PFSK-1 (cell line): ENCODE measurements at regions not wholly inside any gene's neighbourhood (a gene's known extent, or its start where the extent isn't known, plus 50 kb on each side); places are given as distances from the start of the nearest gene placed in this dataset.

ENCODE experiments used
- FOXP2 ChIP-seq: optimal IDR thresholded peaks from 2 replicates; pipeline ENCODE3; 2011; ENCODE audit warnings: borderline replicate concordance, control low read depth, inconsistent platforms; ENCODE audit not compliant: insufficient read depth; ENCODE audit errors: extremely low read length, extremely low read depth
- POLR2AphosphoS5 ChIP-seq: IDR thresholded peaks from 2 replicates; pipeline ENCODE4 v1.6.1; 2012; ENCODE audit warnings: low read depth, mild to moderate bottlenecking, control low read depth, low read length, moderate library complexity
- REST ChIP-seq, 2 experiments: IDR thresholded peaks; 2 replicates each; pipeline versions ENCODE4 v1.6.1 to v1.8.0; 2011 to 2012; ENCODE audit warnings: low read depth in 2 of 2, low read length in 2 of 2, control low read depth in 1 of 2, inconsistent platforms in 1 of 2, mild to moderate bottlenecking in 1 of 2, moderate library complexity in 1 of 2; ENCODE audit not compliant: insufficient read depth in 1 of 2
- SIN3A ChIP-seq: IDR thresholded peaks from 2 replicates; pipeline ENCODE4 v1.6.1; 2012; ENCODE audit warnings: mild to moderate bottlenecking, low read length, moderate library complexity, borderline replicate concordance; ENCODE audit not compliant: insufficient read depth
- TAF1 ChIP-seq: IDR thresholded peaks from 2 replicates; pipeline ENCODE4 v1.6.1; 2012; ENCODE audit warnings: low read length, control low read depth, borderline replicate concordance; ENCODE audit not compliant: insufficient read depth

- no peak for TF ChIP-seq FOXP2
- TF ChIP-seq POLR2AphosphoS5, result no peak
- no peak for TF ChIP-seq SIN3A
- TF ChIP-seq TAF1, result no peak
- no peak for TF ChIP-seq REST (IDR thresholded peaks at IDR 0.05; ENCODE audit: insufficient read depth in 1 of 2, low read depth in 2 of 2, low read length in 2 of 2)
Measured at GRCh38 chr2:192579965-192580700, 385.4 kb upstream of the TMEFF2 start.

- TF ChIP-seq REST (IDR thresholded peaks at IDR 0.05; ENCODE audit: insufficient read depth in 1 of 2, low read depth in 2 of 2, low read length in 2 of 2), result no peak
- TF ChIP-seq POLR2AphosphoS5, result no peak
- no peak for TF ChIP-seq TAF1
- TF ChIP-seq SIN3A, result no peak
- no peak for TF ChIP-seq FOXP2
Measured at GRCh38 chr2:192578780-192579179, 384.0 kb upstream of the TMEFF2 start.

GRCh38 chr2:192577706-192578105 lies 383.0 kb upstream of the TMEFF2 start:
- TF ChIP-seq FOXP2 (no peak), SIN3A (no peak), TAF1 (no peak), POLR2AphosphoS5 (no peak), REST (IDR thresholded peaks at IDR 0.05; ENCODE audit: insufficient read depth in 1 of 2, low read depth in 2 of 2, low read length in 2 of 2) (no peak)

DNA sequence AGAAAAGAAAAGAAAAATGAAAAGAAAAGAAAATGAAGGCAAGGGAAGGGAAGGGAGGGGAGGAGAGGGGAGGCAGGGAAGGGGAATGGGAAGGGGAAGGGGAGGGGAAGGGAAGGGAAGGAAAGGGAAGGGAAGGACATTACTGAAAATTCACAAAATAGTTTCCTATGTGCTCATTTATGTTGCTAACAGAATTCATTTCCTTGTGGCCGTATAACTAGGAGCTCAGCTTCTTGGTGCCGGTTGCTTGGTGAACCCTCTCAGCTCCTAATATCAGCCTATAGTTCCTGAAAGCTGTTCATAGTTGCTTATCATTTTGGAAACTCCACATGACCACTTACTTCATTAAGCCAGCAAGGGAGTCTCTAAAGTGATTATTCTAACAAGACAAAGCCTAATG lies 379.8 kb upstream of the TMEFF2 start:
- TF ChIP-seq SIN3A, result no peak
- no peak for TF ChIP-seq POLR2AphosphoS5
- no peak for TF ChIP-seq REST (IDR thresholded peaks at IDR 0.05; ENCODE audit: insufficient read depth in 1 of 2, low read depth in 2 of 2, low read length in 2 of 2)
- no peak for TF ChIP-seq TAF1
- no peak for TF ChIP-seq FOXP2
